ENCODE measurements at regions not wholly inside any gene's neighbourhood (a gene's known extent, or its start where the extent isn't known, plus 50 kb on each side); places are given as distances from the start of the nearest gene placed in this dataset.
A peak's percentile ranks its signal among the peaks of the same experiment; 100 is the strongest.

- Histone ChIP-seq H3K9ac (ENCODE audit: insufficient read depth in 1 of 2, low read depth in 2 of 2, low read length in 2 of 2) (no peak overlapping the region), H3K79me2 (ENCODE audit: control insufficient read depth, insufficient read depth, low read length) (no peaks in the 10 kb centered on the region), H3K36me3 (ENCODE audit: control insufficient read depth, insufficient read depth, low read length) (no peaks in the 10 kb centered on the region), H2AFZ (ENCODE audit: low read depth, low read length) (no peak overlapping the region), H3K9me3 (replicated peaks; ENCODE audit: control insufficient read depth, insufficient read depth, low read depth, low read length) (no peaks in the 10 kb centered on the region), H3K4me2 (ENCODE audit: insufficient read depth, low read length) (no peak overlapping the region), H4K20me1 (replicated peaks; ENCODE audit: control insufficient read depth, insufficient read depth, low read length) (peaks cover 5% of the 10 kb centered on the region; the same call in 1 of the 2 replicates), H3K4me1 (replicated peaks in 1 of 2; ENCODE audit: control insufficient read depth in 2 of 2, insufficient read depth in 2 of 2, low read length in 2 of 2) (no peaks in the 10 kb centered on the region), H3K9me1 (ENCODE audit: control insufficient read depth, insufficient read depth, low read length) (no peaks in the 10 kb centered on the region), H3K27me3 (ENCODE audit: control insufficient read depth in 2 of 2, insufficient read depth in 2 of 2, low read length in 2 of 2) (peaks cover 4 to 35% of the 10 kb centered on the region in 2 experiments; a peak in 3 of 5 replicates), H3K27ac (ENCODE audit: extremely low read depth, low read depth, low read length) (no peak overlapping the region), H3K4me3 (no peak overlapping the region)
- CTCF ChIA-PET (ENCODE audit: low intra/inter-chr PET ratio) = no interaction called here
- BruUV-seq (replicated peaks) = no TSS peak
- ATAC-seq (no peak), FAIRE-seq (no peak), DNase-seq (ENCODE audit: extremely low read depth in 1 of 4, low spot score in 3 of 4) (no peak)
- TF ChIP-seq, protein P1, sequence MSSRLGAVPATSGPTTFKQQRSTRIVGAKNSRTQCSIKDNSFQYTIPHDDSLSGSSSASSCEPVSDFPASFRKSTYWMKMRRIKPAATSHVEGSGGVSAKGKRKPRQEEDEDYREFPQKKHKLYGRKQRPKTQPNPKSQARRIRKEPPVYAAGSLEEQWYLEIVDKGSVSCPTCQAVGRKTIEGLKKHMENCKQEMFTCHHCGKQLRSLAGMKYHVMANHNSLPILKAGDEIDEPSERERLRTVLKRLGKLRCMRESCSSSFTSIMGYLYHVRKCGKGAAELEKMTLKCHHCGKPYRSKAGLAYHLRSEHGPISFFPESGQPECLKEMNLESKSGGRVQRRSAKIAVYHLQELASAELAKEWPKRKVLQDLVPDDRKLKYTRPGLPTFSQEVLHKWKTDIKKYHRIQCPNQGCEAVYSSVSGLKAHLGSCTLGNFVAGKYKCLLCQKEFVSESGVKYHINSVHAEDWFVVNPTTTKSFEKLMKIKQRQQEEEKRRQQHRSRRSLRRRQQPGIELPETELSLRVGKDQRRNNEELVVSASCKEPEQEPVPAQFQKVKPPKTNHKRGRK (tag; IDR thresholded peaks at IDR 0.05) = peak; percentile 61
- no peak for TF ChIP-seq CBX2 (IDR thresholded peaks at IDR 0.05; ENCODE audit: insufficient read depth, low read length, poor library complexity, severe bottlenecking)
- intact Hi-C loops (cut with micrococcal nuclease) = no loop called here
- in situ Hi-C loops (cut with MboI) = no loop called here
- 0% methylated on average over 4 of the region's 4 CpGs for WGBS (ENCODE audit: insufficient coverage, low coverage, missing lambda C conversion rate)
- POLR2A ChIA-PET = no interaction called here
These were observed 347.3 kb upstream of the IRX2 start for GRCh38 chr5:3098821-3099220.

GRCh38 chr5:3092664-3093063 is 341.2 kb upstream of the IRX2 start:
- no peaks in the 10 kb centered on the region for H3K79me2 ChIP-seq (ENCODE audit: control insufficient read depth, insufficient read depth, low read length)
- intact Hi-C loops (cut with micrococcal nuclease) (no loop called here), in situ Hi-C loops (cut with MboI) (no loop called here)
- no TSS peak for BruUV-seq (replicated peaks)
- no peaks in the 10 kb centered on the region for H3K9me1 ChIP-seq (ENCODE audit: control insufficient read depth, insufficient read depth, low read length)
- H3K9me3 ChIP-seq (replicated peaks; ENCODE audit: control insufficient read depth, insufficient read depth, low read depth, low read length) = no peaks in the 10 kb centered on the region
- no peaks in the 10 kb centered on the region for H3K36me3 ChIP-seq (ENCODE audit: control insufficient read depth, insufficient read depth, low read length)
- peaks cover 3 to 20% of the 10 kb centered on the region in 2 experiments; a peak in 3 of 5 replicates for H3K27me3 ChIP-seq (ENCODE audit: control insufficient read depth in 2 of 2, insufficient read depth in 2 of 2, low read length in 2 of 2)
- DNase-seq (ENCODE audit: extremely low read depth in 1 of 4, low spot score in 3 of 4) (no peak), FAIRE-seq (no peak), ATAC-seq (no peak)
- H3K27ac ChIP-seq (ENCODE audit: extremely low read depth, low read depth, low read length) = no peak overlapping the region
- TF ChIP-seq KLF10 (CRISPR knock-in tag; IDR thresholded peaks at IDR 0.05) = no peak
- TF ChIP-seq KLF16 (IDR thresholded peaks at IDR 0.05) = no peak
- TF ChIP-seq ZNF165 (CRISPR knock-in tag; IDR thresholded peaks at IDR 0.05; ENCODE audit: borderline replicate concordance) = no peak
- no peak for TF ChIP-seq TCF7 (IDR thresholded peaks at IDR 0.05; ENCODE audit: borderline replicate concordance)
- no peak for TF ChIP-seq EGR1 (conservative IDR thresholded peaks at IDR 0.05)
- TF ChIP-seq, protein P2, sequence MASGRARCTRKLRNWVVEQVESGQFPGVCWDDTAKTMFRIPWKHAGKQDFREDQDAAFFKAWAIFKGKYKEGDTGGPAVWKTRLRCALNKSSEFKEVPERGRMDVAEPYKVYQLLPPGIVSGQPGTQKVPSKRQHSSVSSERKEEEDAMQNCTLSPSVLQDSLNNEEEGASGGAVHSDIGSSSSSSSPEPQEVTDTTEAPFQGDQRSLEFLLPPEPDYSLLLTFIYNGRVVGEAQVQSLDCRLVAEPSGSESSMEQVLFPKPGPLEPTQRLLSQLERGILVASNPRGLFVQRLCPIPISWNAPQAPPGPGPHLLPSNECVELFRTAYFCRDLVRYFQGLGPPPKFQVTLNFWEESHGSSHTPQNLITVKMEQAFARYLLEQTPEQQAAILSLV (tag; IDR thresholded peaks at IDR 0.05) = no peak
- TF ChIP-seq MED1 (CRISPR knock-in tag; IDR thresholded peaks at IDR 0.05; ENCODE audit: borderline replicate concordance) = no peak
- no peak for TF ChIP-seq RFX1 (IDR thresholded peaks at IDR 0.05)
- no peak for TF ChIP-seq SMC3 (conservative IDR thresholded peaks at IDR 0.05; ENCODE audit: insufficient read depth, low read depth, low read length)
- H3K9ac ChIP-seq (ENCODE audit: insufficient read depth in 1 of 2, low read depth in 2 of 2, low read length in 2 of 2) = no peak overlapping the region
- 0 out of 2 replicates have a peak, but pooled peaks cover 5% of the 10 kb centered on the region for H4K20me1 ChIP-seq (replicated peaks; ENCODE audit: control insufficient read depth, insufficient read depth, low read length)
- H3K4me3 ChIP-seq = no peak overlapping the region
- H3K4me2 ChIP-seq (ENCODE audit: insufficient read depth, low read length) = no peak overlapping the region
- 0% methylated on average over 13 of the region's 13 CpGs for WGBS (ENCODE audit: insufficient coverage, low coverage, missing lambda C conversion rate)
- CTCF ChIA-PET (ENCODE audit: low intra/inter-chr PET ratio) = no interaction called here
- no peak overlapping the region for H2AFZ ChIP-seq (ENCODE audit: low read depth, low read length)
- POLR2A ChIA-PET = no interaction called here
- H3K4me1 ChIP-seq (replicated peaks in 1 of 2; ENCODE audit: control insufficient read depth in 2 of 2, insufficient read depth in 2 of 2, low read length in 2 of 2) = no peaks in the 10 kb centered on the region
